ENCODE measurements at regions not wholly inside any gene's neighbourhood (a gene's known extent, or its start where the extent isn't known, plus 50 kb on each side); places are given as distances from the start of the nearest gene placed in this dataset.

DNA sequence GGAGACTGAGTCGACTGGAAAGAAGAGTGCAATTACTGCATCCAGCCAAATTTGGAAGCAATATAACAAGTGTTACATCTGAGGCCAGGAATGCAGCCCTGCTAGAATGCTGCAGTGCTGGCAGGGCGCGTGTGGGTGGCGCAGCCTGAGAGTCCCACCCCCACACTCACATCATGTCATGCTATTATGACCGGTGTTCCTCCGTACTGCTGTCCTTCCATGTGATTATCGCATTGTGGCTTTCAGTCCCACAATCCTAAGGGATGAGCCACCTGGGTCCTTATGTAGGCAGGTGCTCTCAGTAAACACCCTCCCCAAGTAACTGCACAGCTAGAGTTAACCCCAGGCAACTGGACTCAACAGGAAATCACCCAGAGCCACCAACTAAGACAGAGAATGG lies 122.6 kb upstream of the CPEB2 start:
- no peak for DNase-seq (ENCODE audit: low spot score)

DNA sequence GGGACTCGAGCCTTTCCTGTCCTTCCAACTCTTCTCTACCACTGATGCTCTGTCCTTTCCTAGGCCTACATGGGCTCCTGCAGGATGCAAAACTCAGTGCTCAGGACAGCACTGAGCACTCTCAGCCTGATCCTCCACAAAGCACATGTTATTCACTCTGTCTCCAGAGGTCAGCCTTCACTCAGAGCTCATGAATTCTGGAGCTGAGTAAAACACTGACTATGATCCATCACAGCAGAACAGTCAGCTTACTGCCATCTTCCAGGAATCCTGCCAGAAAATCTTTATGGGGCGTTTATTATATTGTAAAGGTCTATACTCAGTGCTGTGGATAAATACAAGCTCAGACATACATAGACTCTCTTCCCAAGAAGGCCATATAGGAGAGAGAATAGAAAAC lies 121.5 kb upstream of the CPEB2 start:
- no peak for DNase-seq (ENCODE audit: low spot score)

DNA sequence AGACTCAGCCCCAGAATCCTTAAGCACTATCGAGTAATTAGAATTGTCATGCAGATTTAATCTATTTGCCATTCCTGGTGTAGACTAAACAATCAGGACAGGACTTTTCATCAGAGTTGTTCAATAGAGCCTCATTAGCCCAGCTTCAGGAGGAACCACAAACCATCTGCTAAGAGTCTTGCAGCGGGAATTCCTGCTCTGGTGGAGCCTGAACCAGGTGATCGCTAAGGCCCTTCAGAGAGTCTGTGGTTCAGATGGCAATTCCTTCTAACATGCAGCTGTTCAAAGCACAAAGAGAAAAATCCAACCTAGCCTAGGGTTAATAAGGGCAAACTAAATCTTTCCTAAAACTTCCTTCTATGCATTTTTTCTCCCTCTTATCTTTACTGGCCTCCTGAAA lies 119.1 kb upstream of the CPEB2 start:
- no peak for DNase-seq (ENCODE audit: low spot score)

GRCh38 chr4:14883661-14884060 lies 118.6 kb upstream of the CPEB2 start:
- DNase-seq (ENCODE audit: low spot score) = no peak

DNA sequence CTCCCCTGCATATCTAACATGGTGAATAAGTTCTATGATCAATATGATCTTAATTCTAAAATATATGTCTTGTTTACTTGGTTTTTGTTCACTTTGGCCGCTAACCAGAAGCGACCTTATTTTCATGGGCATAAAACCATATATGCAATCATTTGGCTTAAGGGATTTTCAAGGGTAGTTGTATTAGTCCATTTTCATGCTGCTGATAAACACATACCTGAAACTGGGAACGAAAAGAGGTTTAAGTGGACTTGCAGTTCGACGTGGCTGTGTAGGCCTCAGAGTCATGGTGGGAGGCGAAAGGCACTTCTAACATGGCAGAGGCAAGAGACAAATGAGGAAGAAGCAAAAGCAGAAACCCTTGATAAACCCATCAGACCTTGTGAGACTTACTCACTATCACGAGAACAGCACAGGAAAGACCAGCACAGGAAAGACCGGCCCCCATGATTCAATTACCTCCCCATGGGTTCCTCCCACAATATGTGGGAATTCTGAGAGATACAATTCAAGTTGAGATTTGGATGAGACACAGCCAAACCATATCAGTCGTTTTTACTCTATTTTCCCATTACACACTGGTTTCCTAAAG lies 114.3 kb upstream of the CPEB2 start:
- DNase-seq (ENCODE audit: low spot score) = no peak

GRCh38 chr4:14888790-14889572 lies 113.3 kb upstream of the CPEB2 start:
- no peak for DNase-seq (ENCODE audit: low spot score)

- DNase-seq (ENCODE audit: low spot score) = no peak
Measured at GRCh38 chr4:14892563-14892962, 109.7 kb upstream of the CPEB2 start.

DNA sequence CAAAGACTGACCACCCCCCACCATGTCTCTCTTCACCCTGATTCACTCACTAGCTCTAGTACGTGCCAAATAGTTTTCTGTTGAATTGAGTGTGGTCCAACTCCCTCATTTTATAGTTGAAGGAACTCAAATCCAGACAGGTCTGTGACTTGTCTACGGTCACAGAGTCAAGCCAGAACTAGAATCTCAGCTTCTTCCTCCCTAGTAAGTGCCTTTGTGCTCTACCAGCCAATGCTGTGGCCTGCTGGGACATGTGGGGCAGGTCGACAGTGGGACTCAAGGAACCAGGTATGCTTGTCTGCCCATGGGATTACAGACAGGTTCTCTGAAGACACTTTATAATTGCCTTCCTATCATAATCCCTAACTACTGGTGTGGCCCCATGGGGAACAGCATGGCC lies 108.6 kb upstream of the CPEB2 start:
- DNase-seq (ENCODE audit: low spot score) = no peak

GRCh38 chr4:14894392-14895292 lies 107.6 kb upstream of the CPEB2 start:
- DNase-seq (ENCODE audit: low spot score) = no peak

- DNase-seq (ENCODE audit: low spot score) = no peak
Measured at GRCh38 chr4:14896656-14897175, 105.6 kb upstream of the CPEB2 start.

DNA sequence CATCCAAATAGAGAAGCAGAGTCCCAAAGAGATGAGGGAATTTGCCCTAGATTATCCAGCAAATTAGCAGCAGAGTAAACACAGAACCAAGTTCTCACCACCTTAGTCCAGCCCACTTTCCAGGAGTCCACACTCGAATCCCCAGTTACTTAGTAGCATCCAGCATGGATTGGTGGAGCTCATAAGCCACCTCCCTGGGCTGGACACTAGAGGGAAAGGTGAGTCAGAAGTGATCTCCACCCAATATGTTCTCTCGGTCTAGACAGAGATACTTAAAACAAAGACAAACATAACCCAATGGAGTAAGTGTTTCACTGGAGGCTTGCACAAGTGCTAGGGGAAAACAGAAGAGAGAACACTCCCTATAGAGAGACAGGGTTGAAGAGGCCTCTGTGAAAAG lies 105.1 kb upstream of the CPEB2 start:
- no peak for DNase-seq (ENCODE audit: low spot score)

DNA sequence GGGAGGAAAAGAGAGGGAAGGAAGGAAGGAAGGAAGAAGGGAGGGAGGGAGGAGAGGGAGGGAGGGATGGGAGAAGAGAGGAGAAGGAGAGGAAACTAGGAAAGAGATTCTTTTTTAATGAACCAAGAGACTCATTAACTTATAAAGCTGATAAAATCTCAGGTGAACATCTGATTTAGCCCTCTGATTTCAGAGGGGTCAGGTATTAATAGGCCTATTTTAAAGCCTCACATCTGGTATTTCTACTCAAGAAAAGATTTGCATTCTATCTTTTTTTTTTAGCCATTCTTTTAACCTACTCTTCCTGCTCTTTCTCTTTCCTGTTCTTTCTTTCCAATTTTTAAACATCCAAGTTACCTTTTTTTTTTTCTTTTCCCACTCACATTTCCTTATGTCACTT lies 103.3 kb upstream of the CPEB2 start:
- DNase-seq (ENCODE audit: low spot score) = no peak

DNA sequence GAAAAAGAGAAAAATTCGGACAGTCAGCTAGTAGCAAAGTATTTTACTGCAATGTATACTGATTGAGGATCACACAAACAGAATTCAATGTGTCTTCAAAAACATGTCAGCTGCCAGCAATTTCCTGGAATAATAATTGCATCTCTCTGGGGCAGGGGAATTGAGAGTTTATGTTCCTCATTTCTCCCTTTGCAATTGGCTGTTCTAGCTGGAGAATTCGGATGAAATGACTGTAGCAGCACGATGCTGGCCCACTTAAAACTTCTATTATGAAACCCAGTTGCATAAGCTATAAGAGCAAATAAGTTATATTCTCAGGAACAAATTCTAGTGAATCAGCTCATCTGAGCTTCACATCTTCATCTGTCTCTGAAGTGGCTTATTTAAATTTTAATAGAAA lies 99.9 kb upstream of the CPEB2 start:
- no peak for DNase-seq (ENCODE audit: low spot score)

- no peak for DNase-seq (ENCODE audit: low spot score)
Measured at GRCh38 chr4:14903321-14903720, 99.0 kb upstream of the CPEB2 start.

DNA sequence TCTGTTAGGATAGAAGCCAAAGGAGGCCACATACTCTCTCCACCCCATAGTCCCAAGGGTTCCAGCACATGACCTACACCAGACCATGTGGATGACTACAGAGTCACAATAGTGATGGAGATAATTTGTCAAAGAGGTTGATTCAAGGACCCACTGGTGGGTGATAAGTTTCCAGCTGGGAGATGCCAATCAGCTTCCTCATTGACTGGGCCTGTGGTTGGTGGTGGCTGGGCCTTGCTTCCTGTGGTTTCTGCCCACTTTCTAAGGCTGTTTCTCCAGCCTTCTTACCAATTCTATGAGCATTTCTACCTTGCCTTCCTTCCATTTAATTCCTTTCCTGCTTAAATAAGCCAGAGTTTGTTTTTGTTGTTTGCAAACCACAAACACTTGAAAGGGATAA lies 95.5 kb upstream of the CPEB2 start:
- DNase-seq (ENCODE audit: low spot score) = no peak

DNA sequence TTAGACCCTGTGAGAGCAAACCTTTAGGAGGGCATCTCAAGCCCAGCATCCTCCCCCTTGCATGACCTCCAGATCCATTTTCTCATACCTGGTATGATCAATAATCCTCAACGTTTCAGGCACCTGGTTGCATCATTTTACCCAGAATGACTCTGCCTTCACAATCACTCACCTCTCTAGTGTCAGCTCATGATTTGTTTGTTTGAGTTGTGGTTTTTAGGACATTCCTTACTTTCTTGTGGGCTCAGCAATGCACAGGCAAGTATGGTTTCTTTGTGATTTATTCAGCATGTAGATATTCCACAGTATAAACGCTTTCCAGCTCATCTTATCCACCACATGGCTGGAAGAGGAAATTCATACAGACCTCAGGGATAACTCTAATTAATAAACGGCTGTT lies 93.6 kb upstream of the CPEB2 start:
- DNase-seq (ENCODE audit: low spot score) = no peak

- DNase-seq (ENCODE audit: low spot score) = no peak
Measured at GRCh38 chr4:14910411-14910810, 91.9 kb upstream of the CPEB2 start.

DNA sequence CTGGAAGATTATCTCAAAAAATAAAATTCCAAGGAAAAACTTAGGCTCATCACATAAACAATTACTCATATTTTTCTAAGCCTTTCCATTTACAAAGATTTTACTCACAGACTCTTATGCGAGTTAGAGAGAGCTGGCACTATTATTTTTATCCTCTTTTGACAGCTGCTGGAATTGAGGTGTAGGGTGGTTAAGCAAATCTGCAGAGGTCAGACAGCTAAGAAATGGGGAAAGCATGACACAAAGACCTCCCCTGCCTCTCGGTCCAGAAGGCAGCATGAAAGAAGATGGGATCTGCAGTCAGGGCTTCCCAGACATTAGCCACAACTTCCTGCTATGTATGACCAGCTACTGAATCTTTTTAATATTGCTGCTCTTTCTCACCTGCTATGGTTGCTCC lies 89.9 kb upstream of the CPEB2 start:
- no peak for DNase-seq (ENCODE audit: low spot score)

DNA sequence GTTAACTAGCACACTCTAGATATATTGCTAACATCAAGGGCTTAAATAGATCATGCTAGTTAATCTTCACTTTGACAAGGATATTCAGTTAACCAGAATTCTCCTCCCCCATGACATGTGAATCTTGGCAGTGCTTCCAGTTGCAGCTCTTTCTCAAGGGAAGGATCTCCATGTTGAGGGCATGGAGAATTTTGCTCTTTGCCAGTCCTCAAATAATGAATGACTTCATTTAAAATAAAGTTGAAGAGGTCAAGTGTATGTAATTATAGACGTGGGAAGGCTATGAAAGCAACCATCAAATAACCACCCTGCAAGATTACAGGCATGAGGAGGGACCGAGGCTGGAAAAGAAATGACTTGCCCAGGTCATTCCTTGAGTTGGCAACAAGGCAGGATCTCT lies 87.3 kb upstream of the CPEB2 start:
- no peak for DNase-seq (ENCODE audit: low spot score)

- DNase-seq (ENCODE audit: low spot score) = peak; percentile 33
Measured at GRCh38 chr4:14916554-14917297, 85.6 kb upstream of the CPEB2 start.

DNA sequence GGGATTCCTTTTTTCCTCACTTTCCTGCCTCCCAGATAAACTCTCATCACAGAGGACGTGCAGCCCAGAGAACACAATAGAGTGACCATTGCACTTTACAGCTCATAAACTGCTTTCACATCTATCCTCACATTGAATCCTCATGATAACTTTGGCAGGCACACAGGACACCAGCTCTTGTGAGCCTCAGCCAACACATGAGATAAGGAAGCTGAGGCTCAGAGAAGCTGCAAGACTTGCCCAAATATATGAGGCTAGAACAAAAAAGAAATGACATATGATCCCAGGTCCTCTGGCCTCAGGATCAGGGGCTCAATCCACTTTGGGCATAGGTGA lies 85.0 kb upstream of the CPEB2 start:
- no peak for DNase-seq (ENCODE audit: low spot score)

GRCh38 chr4:14918336-14918735 lies 83.9 kb upstream of the CPEB2 start:
- no peak for DNase-seq (ENCODE audit: low spot score)
